ENCODE measurements at regions not wholly inside any gene's neighbourhood (a gene's known extent, or its start where the extent isn't known, plus 50 kb on each side); places are given as distances from the start of the nearest gene placed in this dataset.

DNA sequence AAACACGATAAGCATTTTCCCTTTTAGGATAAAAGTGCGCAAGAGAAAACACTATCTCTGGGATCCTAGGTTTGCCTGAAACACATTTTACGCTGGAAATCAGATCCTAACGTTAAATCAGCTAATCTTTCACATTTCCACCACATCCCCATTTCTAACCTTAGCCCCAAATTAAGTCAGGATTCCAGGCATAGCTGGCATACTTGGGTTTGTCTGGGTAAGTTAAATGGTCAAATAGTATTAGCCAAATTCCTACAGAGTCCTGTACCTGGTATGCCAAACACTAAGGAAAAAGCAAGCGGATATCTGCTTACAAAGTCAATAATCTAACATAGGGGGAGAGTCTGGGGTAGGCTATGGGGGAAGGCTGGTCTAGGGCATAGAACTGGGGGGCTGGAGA, 557.4 kb upstream of the ZFHX3 start:
- Histone ChIP-seq H3F3A (replicated peaks; ENCODE audit: low read depth) (no peaks in the 10 kb centered on the region), H3K4me1 (ENCODE audit: insufficient read depth) (peaks cover 28% of the 10 kb centered on the region), H3K79me2 (replicated peaks; ENCODE audit: insufficient read depth) (no peaks in the 10 kb centered on the region), H3K9me2 (ENCODE audit: insufficient read depth) (peaks cover 5% of the 10 kb centered on the region; the same call in 1 of the 2 replicates), H3K36me3 (ENCODE audit: insufficient read depth) (no peaks in the 10 kb centered on the region), H3K27me3 (ENCODE audit: insufficient read depth) (no peaks in the 10 kb centered on the region), H3K4me2 (no peak overlapping the region), H3K27ac (ENCODE audit: low read depth) (peak overlapping the region; percentile 86), H2AFZ (no peak overlapping the region; the same call in 1 of the 2 replicates), H3K4me3 (no peak overlapping the region), H4K20me1 (replicated peaks; ENCODE audit: insufficient read depth) (no peaks in the 10 kb centered on the region)
- Mint-ChIP-seq H3K36me3 (ENCODE audit: low read depth) (no peaks in the 10 kb centered on the region), H3K27ac (peak overlapping the region; percentile 27; the same call in 1 of the 2 replicates), H3K9me3 (no peaks in the 10 kb centered on the region), H3K27me3 (ENCODE audit: insufficient read depth, low read depth, poor library complexity) (no peaks in the 10 kb centered on the region), H3K4me3 (no peak overlapping the region), H3K4me1 (peaks cover 25% of the 10 kb centered on the region)
- TF ChIP-seq ZNF114 (CRISPR knock-in tag; IDR thresholded peaks at IDR 0.05) = no peak
- no peak for TF ChIP-seq NANOG (IDR thresholded peaks at IDR 0.05; ENCODE audit: borderline replicate concordance)
- no peak for TF ChIP-seq ZNF331 (CRISPR knock-in tag; IDR thresholded peaks at IDR 0.05; ENCODE audit: low read depth)
- no peak for TF ChIP-seq STAT1 (IDR thresholded peaks at IDR 0.05; ENCODE audit: unreplicated experiment)
- TF ChIP-seq, protein P1, sequence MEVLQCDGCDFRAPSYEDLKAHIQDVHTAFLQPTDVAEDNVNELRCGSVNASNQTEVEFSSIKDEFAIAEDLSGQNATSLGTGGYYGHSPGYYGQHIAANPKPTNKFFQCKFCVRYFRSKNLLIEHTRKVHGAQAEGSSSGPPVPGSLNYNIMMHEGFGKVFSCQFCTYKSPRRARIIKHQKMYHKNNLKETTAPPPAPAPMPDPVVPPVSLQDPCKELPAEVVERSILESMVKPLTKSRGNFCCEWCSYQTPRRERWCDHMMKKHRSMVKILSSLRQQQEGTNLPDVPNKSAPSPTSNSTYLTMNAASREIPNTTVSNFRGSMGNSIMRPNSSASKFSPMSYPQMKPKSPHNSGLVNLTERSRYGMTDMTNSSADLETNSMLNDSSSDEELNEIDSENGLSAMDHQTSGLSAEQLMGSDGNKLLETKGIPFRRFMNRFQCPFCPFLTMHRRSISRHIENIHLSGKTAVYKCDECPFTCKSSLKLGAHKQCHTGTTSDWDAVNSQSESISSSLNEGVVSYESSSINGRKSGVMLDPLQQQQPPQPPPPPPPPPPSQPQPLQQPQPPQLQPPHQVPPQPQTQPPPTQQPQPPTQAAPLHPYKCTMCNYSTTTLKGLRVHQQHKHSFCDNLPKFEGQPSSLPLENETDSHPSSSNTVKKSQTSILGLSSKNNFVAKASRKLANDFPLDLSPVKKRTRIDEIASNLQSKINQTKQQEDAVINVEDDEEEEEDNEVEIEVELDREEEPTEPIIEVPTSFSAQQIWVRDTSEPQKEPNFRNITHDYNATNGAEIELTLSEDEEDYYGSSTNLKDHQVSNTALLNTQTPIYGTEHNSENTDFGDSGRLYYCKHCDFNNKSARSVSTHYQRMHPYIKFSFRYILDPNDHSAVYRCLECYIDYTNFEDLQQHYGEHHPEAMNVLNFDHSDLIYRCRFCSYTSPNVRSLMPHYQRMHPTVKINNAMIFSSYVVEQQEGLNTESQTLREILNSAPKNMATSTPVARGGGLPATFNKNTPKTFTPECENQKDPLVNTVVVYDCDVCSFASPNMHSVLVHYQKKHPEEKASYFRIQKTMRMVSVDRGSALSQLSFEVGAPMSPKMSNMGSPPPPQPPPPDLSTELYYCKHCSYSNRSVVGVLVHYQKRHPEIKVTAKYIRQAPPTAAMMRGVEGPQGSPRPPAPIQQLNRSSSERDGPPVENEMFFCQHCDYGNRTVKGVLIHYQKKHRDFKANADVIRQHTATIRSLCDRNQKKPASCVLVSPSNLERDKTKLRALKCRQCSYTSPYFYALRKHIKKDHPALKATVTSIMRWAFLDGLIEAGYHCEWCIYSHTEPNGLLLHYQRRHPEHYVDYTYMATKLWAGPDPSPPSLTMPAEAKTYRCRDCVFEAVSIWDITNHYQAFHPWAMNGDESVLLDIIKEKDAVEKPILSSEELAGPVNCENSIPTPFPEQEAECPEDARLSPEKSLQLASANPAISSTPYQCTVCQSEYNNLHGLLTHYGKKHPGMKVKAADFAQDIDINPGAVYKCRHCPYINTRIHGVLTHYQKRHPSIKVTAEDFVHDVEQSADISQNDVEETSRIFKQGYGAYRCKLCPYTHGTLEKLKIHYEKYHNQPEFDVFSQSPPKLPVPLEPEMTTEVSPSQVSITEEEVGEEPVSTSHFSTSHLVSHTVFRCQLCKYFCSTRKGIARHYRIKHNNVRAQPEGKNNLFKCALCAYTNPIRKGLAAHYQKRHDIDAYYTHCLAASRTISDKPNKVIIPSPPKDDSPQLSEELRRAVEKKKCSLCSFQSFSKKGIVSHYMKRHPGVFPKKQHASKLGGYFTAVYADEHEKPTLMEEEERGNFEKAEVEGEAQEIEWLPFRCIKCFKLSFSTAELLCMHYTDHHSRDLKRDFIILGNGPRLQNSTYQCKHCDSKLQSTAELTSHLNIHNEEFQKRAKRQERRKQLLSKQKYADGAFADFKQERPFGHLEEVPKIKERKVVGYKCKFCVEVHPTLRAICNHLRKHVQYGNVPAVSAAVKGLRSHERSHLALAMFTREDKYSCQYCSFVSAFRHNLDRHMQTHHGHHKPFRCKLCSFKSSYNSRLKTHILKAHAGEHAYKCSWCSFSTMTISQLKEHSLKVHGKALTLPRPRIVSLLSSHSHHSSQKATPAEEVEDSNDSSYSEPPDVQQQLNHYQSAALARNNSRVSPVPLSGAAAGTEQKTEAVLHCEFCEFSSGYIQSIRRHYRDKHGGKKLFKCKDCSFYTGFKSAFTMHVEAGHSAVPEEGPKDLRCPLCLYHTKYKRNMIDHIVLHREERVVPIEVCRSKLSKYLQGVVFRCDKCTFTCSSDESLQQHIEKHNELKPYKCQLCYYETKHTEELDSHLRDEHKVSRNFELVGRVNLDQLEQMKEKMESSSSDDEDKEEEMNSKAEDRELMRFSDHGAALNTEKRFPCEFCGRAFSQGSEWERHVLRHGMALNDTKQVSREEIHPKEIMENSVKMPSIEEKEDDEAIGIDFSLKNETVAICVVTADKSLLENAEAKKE (CRISPR knock-in tag; IDR thresholded peaks at IDR 0.05) = no peak
- TF ChIP-seq POLR2AphosphoS5 (IDR thresholded peaks at IDR 0.05; ENCODE audit: low read depth) = no peak
- TF ChIP-seq, protein P2, sequence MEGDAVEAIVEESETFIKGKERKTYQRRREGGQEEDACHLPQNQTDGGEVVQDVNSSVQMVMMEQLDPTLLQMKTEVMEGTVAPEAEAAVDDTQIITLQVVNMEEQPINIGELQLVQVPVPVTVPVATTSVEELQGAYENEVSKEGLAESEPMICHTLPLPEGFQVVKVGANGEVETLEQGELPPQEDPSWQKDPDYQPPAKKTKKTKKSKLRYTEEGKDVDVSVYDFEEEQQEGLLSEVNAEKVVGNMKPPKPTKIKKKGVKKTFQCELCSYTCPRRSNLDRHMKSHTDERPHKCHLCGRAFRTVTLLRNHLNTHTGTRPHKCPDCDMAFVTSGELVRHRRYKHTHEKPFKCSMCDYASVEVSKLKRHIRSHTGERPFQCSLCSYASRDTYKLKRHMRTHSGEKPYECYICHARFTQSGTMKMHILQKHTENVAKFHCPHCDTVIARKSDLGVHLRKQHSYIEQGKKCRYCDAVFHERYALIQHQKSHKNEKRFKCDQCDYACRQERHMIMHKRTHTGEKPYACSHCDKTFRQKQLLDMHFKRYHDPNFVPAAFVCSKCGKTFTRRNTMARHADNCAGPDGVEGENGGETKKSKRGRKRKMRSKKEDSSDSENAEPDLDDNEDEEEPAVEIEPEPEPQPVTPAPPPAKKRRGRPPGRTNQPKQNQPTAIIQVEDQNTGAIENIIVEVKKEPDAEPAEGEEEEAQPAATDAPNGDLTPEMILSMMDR (conservative IDR thresholded peaks at IDR 0.05; ENCODE audit: low read depth in 2 of 2) = no peak
- TF ChIP-seq JUNB (IDR thresholded peaks at IDR 0.05; ENCODE audit: unreplicated experiment) = no peak
- TF ChIP-seq, protein P3, sequence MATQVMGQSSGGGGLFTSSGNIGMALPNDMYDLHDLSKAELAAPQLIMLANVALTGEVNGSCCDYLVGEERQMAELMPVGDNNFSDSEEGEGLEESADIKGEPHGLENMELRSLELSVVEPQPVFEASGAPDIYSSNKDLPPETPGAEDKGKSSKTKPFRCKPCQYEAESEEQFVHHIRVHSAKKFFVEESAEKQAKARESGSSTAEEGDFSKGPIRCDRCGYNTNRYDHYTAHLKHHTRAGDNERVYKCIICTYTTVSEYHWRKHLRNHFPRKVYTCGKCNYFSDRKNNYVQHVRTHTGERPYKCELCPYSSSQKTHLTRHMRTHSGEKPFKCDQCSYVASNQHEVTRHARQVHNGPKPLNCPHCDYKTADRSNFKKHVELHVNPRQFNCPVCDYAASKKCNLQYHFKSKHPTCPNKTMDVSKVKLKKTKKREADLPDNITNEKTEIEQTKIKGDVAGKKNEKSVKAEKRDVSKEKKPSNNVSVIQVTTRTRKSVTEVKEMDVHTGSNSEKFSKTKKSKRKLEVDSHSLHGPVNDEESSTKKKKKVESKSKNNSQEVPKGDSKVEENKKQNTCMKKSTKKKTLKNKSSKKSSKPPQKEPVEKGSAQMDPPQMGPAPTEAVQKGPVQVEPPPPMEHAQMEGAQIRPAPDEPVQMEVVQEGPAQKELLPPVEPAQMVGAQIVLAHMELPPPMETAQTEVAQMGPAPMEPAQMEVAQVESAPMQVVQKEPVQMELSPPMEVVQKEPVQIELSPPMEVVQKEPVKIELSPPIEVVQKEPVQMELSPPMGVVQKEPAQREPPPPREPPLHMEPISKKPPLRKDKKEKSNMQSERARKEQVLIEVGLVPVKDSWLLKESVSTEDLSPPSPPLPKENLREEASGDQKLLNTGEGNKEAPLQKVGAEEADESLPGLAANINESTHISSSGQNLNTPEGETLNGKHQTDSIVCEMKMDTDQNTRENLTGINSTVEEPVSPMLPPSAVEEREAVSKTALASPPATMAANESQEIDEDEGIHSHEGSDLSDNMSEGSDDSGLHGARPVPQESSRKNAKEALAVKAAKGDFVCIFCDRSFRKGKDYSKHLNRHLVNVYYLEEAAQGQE (IDR thresholded peaks at IDR 0.05; ENCODE audit: unreplicated experiment) = no peak
- TF ChIP-seq, protein P4, sequence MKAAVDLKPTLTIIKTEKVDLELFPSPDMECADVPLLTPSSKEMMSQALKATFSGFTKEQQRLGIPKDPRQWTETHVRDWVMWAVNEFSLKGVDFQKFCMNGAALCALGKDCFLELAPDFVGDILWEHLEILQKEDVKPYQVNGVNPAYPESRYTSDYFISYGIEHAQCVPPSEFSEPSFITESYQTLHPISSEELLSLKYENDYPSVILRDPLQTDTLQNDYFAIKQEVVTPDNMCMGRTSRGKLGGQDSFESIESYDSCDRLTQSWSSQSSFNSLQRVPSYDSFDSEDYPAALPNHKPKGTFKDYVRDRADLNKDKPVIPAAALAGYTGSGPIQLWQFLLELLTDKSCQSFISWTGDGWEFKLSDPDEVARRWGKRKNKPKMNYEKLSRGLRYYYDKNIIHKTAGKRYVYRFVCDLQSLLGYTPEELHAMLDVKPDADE (IDR thresholded peaks at IDR 0.05) = no peak
- no peak for TF ChIP-seq EZH2 (IDR thresholded peaks at IDR 0.05; ENCODE audit: low read depth, unreplicated experiment)
- no peak for TF ChIP-seq EZH2phosphoT487 (IDR thresholded peaks at IDR 0.05; ENCODE audit: unreplicated experiment)
- TF ChIP-seq CREB1 (CRISPR knock-in tag; IDR thresholded peaks at IDR 0.05; ENCODE audit: low read depth) = no peak
- peak; percentile 86 for DNase-seq (ENCODE audit: low spot score)
- ATAC-seq = peak; percentile 90
